ENCODE measurements at regions not wholly inside any gene's neighbourhood (a gene's known extent, or its start where the extent isn't known, plus 50 kb on each side); places are given as distances from the start of the nearest gene placed in this dataset.

DNA sequence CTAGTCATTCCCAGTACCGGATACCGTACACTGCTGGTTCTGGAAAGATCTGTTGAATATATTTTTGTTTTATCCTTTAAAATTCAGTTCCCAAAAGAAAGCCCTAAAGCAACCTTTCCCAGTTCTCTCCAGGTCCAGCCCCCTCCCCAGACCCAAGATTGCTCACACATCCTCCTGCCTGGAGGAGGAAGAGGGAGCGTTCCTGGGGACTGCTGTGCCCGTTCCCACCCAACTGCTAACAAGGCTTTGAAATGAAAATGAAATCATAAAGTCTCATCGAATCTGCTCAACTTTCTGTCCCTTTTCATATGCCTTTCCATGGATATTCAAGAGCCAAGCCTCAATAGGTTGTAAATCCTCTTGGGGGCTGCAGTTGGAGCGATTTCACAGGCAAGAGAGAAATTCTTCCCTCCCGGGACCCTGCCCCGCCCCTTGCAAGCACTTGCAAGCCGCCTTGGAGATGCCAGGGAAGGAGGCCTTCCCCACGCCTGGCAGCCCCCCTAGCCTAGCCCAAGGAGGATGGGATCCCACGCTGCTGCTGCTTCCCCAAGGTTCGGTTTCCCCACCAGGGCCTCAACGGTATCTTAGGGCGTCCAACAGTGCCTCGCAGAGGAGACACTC is 113.2 kb upstream of the CACHD1 start:
- DNase-seq = no peak
- Mint-ChIP-seq H3K4me3 (no peak overlapping the region), H3K27ac (no peak overlapping the region), H3K36me3 (ENCODE audit: low read depth) (no peaks in the 10 kb centered on the region), H3K27me3 (peaks cover 4% of the 10 kb centered on the region), H3K4me1 (ENCODE audit: low read depth) (no peaks in the 10 kb centered on the region), H3K9me3 (no peaks in the 10 kb centered on the region)
- CTCF ChIA-PET = no interaction called here
- ATAC-seq (ENCODE audit: poor library complexity) = no peak
- Histone ChIP-seq H3K36me3 (ENCODE audit: insufficient read depth, low read length) (no peaks in the 10 kb centered on the region), H3K27ac (ENCODE audit: low read depth in 1 of 2, low read length in 2 of 2) (no peak overlapping the region), H3K4me1 (ENCODE audit: insufficient read depth, low read length) (no peaks in the 10 kb centered on the region), H3K4me3 (ENCODE audit: low read length) (no peak overlapping the region), H3K9me3 (ENCODE audit: control insufficient read depth in 1 of 2, insufficient read depth in 1 of 2, low read length in 2 of 2) (no peaks in the 10 kb centered on the region), H3K27me3 (ENCODE audit: control insufficient read depth in 1 of 2, insufficient read depth in 2 of 2, low read length in 2 of 2) (no peaks in the 10 kb centered on the region)
- POLR2A ChIA-PET = no interaction called here
- TF ChIP-seq, protein P1, sequence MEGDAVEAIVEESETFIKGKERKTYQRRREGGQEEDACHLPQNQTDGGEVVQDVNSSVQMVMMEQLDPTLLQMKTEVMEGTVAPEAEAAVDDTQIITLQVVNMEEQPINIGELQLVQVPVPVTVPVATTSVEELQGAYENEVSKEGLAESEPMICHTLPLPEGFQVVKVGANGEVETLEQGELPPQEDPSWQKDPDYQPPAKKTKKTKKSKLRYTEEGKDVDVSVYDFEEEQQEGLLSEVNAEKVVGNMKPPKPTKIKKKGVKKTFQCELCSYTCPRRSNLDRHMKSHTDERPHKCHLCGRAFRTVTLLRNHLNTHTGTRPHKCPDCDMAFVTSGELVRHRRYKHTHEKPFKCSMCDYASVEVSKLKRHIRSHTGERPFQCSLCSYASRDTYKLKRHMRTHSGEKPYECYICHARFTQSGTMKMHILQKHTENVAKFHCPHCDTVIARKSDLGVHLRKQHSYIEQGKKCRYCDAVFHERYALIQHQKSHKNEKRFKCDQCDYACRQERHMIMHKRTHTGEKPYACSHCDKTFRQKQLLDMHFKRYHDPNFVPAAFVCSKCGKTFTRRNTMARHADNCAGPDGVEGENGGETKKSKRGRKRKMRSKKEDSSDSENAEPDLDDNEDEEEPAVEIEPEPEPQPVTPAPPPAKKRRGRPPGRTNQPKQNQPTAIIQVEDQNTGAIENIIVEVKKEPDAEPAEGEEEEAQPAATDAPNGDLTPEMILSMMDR (IDR thresholded peaks at IDR 0.05) = no peak
- intact Hi-C loops (cut with DNase I, micrococcal nuclease) = no loop called here

DNA sequence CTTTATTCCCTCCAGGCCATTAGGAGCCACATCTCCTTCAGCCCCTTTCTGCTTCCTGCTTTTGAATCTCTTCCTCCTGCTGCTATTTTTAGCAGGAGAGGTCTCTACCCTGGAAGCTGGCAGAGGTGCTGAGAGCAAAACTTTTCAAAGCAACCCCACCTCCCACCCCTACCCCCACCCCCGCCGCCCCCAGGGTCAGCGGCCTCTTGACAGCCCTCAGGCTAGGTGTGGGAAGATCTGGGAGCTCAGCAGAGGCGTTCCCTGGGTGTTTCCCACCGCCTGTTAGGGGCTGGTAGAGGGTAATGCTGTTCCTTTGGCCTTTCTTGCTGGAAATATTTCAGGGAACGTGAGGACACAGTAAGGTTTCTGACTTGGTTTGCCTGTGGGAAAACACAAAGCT is 112.5 kb upstream of the CACHD1 start:
- Mint-ChIP-seq H3K27ac (no peak overlapping the region), H3K36me3 (ENCODE audit: low read depth) (no peaks in the 10 kb centered on the region), H3K9me3 (no peaks in the 10 kb centered on the region), H3K4me3 (no peak overlapping the region), H3K27me3 (peaks cover 4% of the 10 kb centered on the region), H3K4me1 (ENCODE audit: low read depth) (no peaks in the 10 kb centered on the region)
- intact Hi-C loops (cut with DNase I, micrococcal nuclease) = no loop called here
- Histone ChIP-seq H3K9me3 (ENCODE audit: control insufficient read depth in 1 of 2, insufficient read depth in 1 of 2, low read length in 2 of 2) (no peaks in the 10 kb centered on the region), H3K36me3 (ENCODE audit: insufficient read depth, low read length) (no peaks in the 10 kb centered on the region), H3K27me3 (ENCODE audit: control insufficient read depth in 1 of 2, insufficient read depth in 2 of 2, low read length in 2 of 2) (no peaks in the 10 kb centered on the region), H3K27ac (ENCODE audit: low read depth in 1 of 2, low read length in 2 of 2) (no peak overlapping the region), H3K4me1 (ENCODE audit: insufficient read depth, low read length) (no peaks in the 10 kb centered on the region), H3K4me3 (ENCODE audit: low read length) (no peak overlapping the region)
- TF ChIP-seq, protein P1 (IDR thresholded peaks at IDR 0.05) = no peak
- ChIA-PET POLR2A (no interaction called here), CTCF (no interaction called here)
- DNase-seq = no peak
- no peak for ATAC-seq (ENCODE audit: poor library complexity)

DNA sequence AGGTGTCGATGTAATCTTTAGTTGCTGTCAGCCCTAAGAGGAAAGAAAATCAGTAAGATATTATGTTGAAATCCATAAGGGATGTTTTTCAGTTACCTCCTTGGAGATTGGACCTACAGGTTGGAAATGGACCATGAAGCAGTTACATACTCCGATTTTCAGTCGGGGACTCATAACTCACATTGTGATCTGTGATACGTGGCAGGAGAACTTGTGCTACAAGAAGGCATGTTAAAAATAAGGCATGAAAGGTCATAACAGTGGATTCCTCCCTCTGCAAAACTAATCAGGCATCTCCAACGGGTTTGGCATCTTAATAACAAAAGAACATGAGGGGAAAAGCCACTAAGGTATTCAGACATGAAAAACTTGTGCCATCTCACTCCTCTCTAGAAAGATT is 111.2 kb upstream of the CACHD1 start:
- POLR2A ChIA-PET = no interaction called here
- no peaks in the 10 kb centered on the region for H3K9me3 Mint-ChIP-seq
- no peaks in the 10 kb centered on the region for H3K4me1 ChIP-seq (ENCODE audit: insufficient read depth, low read length)
- CTCF ChIA-PET = no interaction called here
- H3K4me1 Mint-ChIP-seq (ENCODE audit: low read depth) = no peaks in the 10 kb centered on the region
- H3K27ac Mint-ChIP-seq = no peak overlapping the region
- DNase-seq = no peak
- H3K36me3 ChIP-seq (ENCODE audit: insufficient read depth, low read length) = no peaks in the 10 kb centered on the region
- ATAC-seq (ENCODE audit: poor library complexity) = no peak
- no peak overlapping the region for H3K4me3 ChIP-seq (ENCODE audit: low read length)
- no peak overlapping the region for H3K27ac ChIP-seq (ENCODE audit: low read depth in 1 of 2, low read length in 2 of 2)
- peaks cover 4% of the 10 kb centered on the region for H3K27me3 Mint-ChIP-seq
- TF ChIP-seq, protein P1 (IDR thresholded peaks at IDR 0.05) = no peak
- H3K36me3 Mint-ChIP-seq (ENCODE audit: low read depth) = no peaks in the 10 kb centered on the region
- intact Hi-C loops (cut with DNase I, micrococcal nuclease) = no loop called here
- H3K9me3 ChIP-seq (ENCODE audit: control insufficient read depth in 1 of 2, insufficient read depth in 1 of 2, low read length in 2 of 2) = no peaks in the 10 kb centered on the region
- H3K4me3 Mint-ChIP-seq = no peak overlapping the region
- no peaks in the 10 kb centered on the region for H3K27me3 ChIP-seq (ENCODE audit: control insufficient read depth in 1 of 2, insufficient read depth in 2 of 2, low read length in 2 of 2)
